GM12874 (cell line): ENCODE measurements at regions not wholly inside any gene's neighbourhood (a gene's known extent, or its start where the extent isn't known, plus 50 kb on each side); places are given as distances from the start of the nearest gene placed in this dataset.

Experiments used
- TF ChIP-seq, protein P1 (sequence below): IDR thresholded peaks from 2 replicates; pipeline ENCODE4 v1.5.1; 2011; ENCODE audit warnings: low read depth, mild to moderate bottlenecking, control low read depth, low read length, moderate library complexity; ENCODE audit not compliant: insufficient read depth

DNA sequence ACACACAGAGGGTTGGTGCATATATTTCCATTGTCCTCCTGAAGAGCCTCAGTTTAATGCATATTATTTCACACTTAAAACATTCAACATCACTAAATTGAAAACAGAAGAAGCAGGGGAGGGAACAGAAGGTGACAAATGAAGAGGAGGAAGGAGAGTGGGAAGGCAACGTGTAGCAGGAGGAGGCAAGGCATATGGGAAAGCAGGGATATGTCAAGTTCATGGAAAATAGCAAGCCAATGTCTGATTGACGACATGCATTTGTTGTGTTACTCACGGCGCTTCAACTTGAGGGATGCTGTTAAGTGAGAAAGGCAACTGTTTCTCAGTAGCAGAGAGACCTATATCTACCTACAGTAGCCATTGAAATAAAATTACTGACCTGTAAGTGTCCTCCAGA is 154.5 kb downstream of the NSUN3 start:
- TF ChIP-seq, protein P1, sequence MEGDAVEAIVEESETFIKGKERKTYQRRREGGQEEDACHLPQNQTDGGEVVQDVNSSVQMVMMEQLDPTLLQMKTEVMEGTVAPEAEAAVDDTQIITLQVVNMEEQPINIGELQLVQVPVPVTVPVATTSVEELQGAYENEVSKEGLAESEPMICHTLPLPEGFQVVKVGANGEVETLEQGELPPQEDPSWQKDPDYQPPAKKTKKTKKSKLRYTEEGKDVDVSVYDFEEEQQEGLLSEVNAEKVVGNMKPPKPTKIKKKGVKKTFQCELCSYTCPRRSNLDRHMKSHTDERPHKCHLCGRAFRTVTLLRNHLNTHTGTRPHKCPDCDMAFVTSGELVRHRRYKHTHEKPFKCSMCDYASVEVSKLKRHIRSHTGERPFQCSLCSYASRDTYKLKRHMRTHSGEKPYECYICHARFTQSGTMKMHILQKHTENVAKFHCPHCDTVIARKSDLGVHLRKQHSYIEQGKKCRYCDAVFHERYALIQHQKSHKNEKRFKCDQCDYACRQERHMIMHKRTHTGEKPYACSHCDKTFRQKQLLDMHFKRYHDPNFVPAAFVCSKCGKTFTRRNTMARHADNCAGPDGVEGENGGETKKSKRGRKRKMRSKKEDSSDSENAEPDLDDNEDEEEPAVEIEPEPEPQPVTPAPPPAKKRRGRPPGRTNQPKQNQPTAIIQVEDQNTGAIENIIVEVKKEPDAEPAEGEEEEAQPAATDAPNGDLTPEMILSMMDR: no peak

GRCh38 chr3:94220426-94220825 is 157.6 kb downstream of the NSUN3 start:
- TF ChIP-seq, protein P1: no peak

DNA sequence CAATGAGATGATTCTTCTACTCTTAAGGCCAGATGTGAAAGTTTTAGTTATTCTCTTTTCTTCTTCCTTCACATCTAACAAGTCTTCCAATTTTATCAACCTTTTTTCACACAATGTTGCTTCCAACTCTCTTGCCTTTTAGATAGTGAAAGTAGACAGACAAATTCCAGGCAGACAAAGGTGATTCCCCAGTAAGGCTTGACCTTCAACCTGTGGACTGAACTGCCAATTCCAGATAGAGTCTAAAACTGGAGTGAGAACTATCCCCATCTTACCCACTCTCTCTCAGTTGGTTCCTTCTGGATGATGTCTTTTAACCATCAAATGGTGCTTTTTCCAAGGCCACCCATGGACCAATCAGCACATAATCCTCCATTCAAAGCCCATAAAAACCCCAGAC is 159.0 kb downstream of the NSUN3 start:
- TF ChIP-seq, protein P1: no peak

GRCh38 chr3:94225148-94225865 is 162.4 kb downstream of the NSUN3 start:
- TF ChIP-seq, protein P1: no peak

- TF ChIP-seq, protein P1: no peak
Measured at GRCh38 chr3:94226078-94226477, 163.2 kb downstream of the NSUN3 start.

DNA sequence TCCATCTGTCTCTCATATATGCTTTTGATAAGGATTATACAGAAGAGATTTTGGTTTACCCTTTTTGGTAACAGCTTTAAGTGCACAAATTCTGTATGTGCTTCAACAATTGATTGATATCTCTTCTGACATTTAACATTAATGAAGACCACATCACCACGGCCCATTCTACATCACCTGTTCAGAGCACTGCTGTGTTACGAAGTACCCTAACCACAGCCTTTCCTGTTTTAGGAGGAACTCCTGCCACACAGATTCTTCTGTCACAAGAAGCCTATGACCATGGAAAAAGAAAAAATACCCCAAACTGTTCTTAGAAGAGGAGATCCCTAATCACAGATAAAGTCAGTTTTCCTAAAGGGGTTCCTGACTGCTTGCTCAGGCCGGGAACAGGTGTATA is 170.1 kb downstream of the NSUN3 start:
- TF ChIP-seq, protein P1: no peak

DNA sequence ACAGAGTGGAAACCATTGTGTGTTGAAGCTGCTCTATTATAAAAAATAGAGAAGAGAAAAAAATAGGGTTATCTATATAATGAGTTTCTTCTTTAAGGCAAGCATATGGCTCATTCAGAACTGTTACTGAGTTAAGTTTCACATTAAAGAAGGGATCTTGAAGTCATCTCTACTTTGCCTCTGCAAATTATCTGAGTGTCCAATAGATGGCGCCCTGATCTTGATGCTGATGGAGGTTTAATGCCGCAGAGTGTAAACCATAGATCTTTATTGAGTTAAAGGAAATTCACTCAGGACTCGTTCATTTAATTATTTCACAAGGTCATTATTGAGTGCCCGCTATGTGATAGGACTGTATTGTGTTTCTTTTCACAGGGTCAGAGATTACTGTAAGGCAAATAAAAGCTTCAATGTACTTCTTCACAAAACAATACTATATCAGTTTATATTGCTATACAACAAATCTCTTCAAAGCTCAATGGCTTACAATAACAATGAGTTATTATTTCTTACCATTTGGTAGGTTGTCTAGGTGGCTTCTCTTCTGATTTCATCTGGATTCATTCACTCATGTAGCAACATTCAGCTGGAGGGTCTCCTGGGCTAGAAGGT is 171.4 kb downstream of the NSUN3 start:
- TF ChIP-seq, protein P1: peak; percentile 47
